CD4-positive, alpha-beta T cell (primary cell): ENCODE measurements at regions not wholly inside any gene's neighbourhood (a gene's known extent, or its start where the extent isn't known, plus 50 kb on each side); places are given as distances from the start of the nearest gene placed in this dataset.

Experiments
- ATAC-seq: fragments of 200-7000 bp; cut with Tn5 transposase; one replicate; pipeline ENCODE4 v1.10.0; 2022; ENCODE audit warnings: mild to moderate bottlenecking; ENCODE audit not compliant: poor library complexity
- CTCF ChIA-PET: fragments of 350-600 bp; sonication (Branson Sonifier 250); formaldehyde crosslinking; loops from one replicate; lab custom pipeline; 2021; ENCODE audit warnings: antibody characterized with exemption, inconsistent platforms; lab: Charles Lee
- POLR2A ChIA-PET: fragments of 350-600 bp; sonication (Branson Sonifier 250); formaldehyde crosslinking; loops from one replicate; lab custom pipeline; 2021; ENCODE audit warnings: antibody characterized with exemption, inconsistent platforms; lab: Charles Lee
- DNase-seq, 14 experiments: peaks; one replicate each; pipeline ENCODE4 v3.0.0-alpha.2; 2013 to 2020; ENCODE audit warnings: mixed read lengths in 2 of 14
- H3K27ac ChIP-seq, 2 donors: one replicate each; pipeline versions ENCODE4 v1.5.1 to v1.7.0; 2013; ENCODE audit warnings: low read length in 2 of 2, low read depth in 1 of 2, mild to moderate bottlenecking in 1 of 2
- H3K27me3 ChIP-seq, 2 experiments: 1 replicate in 1 of 2; 2 replicates in 1 of 2; pipeline versions ENCODE4 v1.6.1 to v1.7.0; 2013; ENCODE audit warnings: low read length in 2 of 2, control low read depth in 1 of 2, mild to moderate bottlenecking in 1 of 2, moderate library complexity in 1 of 2; ENCODE audit not compliant: insufficient read depth in 2 of 2, control insufficient read depth in 1 of 2
- H3K36me3 ChIP-seq: one replicate; pipeline ENCODE4 v1.6.1; 2013; ENCODE audit warnings: low read length, control low read depth; ENCODE audit not compliant: insufficient read depth
- H3K4me1 ChIP-seq: one replicate; pipeline ENCODE4 v1.6.1; 2013; ENCODE audit warnings: low read length, control low read depth; ENCODE audit not compliant: insufficient read depth
- H3K4me3 ChIP-seq: one replicate; pipeline ENCODE4 v1.5.1; 2013; ENCODE audit warnings: mild to moderate bottlenecking, low read length, moderate library complexity
- H3K9me3 ChIP-seq, 2 experiments: 1 replicate in 1 of 2; 2 replicates in 1 of 2; pipeline versions ENCODE4 v1.6.1 to v1.7.0; 2013; ENCODE audit warnings: low read length in 2 of 2, mild to moderate bottlenecking in 2 of 2, control low read depth in 1 of 2, moderate library complexity in 1 of 2; ENCODE audit not compliant: control insufficient read depth in 1 of 2, insufficient read depth in 1 of 2
- H3K27ac Mint-ChIP-seq: one replicate; pipeline ENCODE4 v1.8.0; 2020; ENCODE audit warnings: mixed read lengths
- H3K27me3 Mint-ChIP-seq: one replicate; pipeline ENCODE4 v1.8.0; 2021; ENCODE audit warnings: mixed read lengths
- H3K36me3 Mint-ChIP-seq: one replicate; pipeline ENCODE4 v1.8.0; 2021; ENCODE audit warnings: low read depth, mixed read lengths
- H3K4me1 Mint-ChIP-seq: one replicate; pipeline ENCODE4 v1.8.0; 2021; ENCODE audit warnings: low read depth, mixed read lengths
- H3K4me3 Mint-ChIP-seq: one replicate; pipeline ENCODE4 v1.8.0; 2020; ENCODE audit warnings: mild to moderate bottlenecking, mixed read lengths
- H3K9me3 Mint-ChIP-seq: one replicate; pipeline ENCODE4 v1.8.0; 2020; ENCODE audit warnings: mixed read lengths
- intact Hi-C, 2 experiments: fragments of 100-400 bp; cut with DNase I in 1 of 2; cut with micrococcal nuclease in 1 of 2; formaldehyde crosslinking; loops; one replicate each; pipeline versions ENCODE4 v1.15.1 to v1.9.0; 2023 to 2025; cut with DNase I, micrococcal nuclease
- TF ChIP-seq, protein P1 (sequence below): fragments of 200-600 bp; IDR thresholded peaks from one replicate; pipeline ENCODE4 v1.8.0; 2022; ENCODE audit warnings: antibody characterized with exemption, mild to moderate bottlenecking

- Histone ChIP-seq H3K27me3 (peaks cover 4 to 13% of the 10 kb centered on the region in 2 experiments), H3K4me1 (no peaks in the 10 kb centered on the region), H3K9me3 (no peaks in the 10 kb centered on the region), H3K4me3 (no peak overlapping the region), H3K36me3 (no peaks in the 10 kb centered on the region), H3K27ac (no peak overlapping the region)
- no peak for ATAC-seq
- H3K36me3 Mint-ChIP-seq: no peaks in the 10 kb centered on the region
- no peak overlapping the region for H3K4me3 Mint-ChIP-seq
- H3K27ac Mint-ChIP-seq: no peak overlapping the region
- H3K9me3 Mint-ChIP-seq: no peaks in the 10 kb centered on the region
- ChIA-PET CTCF (no interaction called here), POLR2A (no interaction called here)
- H3K4me1 Mint-ChIP-seq: no peaks in the 10 kb centered on the region
- intact Hi-C loops: no loop called here
- peaks cover 45% of the 10 kb centered on the region for H3K27me3 Mint-ChIP-seq
- no peak for DNase-seq
- TF ChIP-seq, protein P1, sequence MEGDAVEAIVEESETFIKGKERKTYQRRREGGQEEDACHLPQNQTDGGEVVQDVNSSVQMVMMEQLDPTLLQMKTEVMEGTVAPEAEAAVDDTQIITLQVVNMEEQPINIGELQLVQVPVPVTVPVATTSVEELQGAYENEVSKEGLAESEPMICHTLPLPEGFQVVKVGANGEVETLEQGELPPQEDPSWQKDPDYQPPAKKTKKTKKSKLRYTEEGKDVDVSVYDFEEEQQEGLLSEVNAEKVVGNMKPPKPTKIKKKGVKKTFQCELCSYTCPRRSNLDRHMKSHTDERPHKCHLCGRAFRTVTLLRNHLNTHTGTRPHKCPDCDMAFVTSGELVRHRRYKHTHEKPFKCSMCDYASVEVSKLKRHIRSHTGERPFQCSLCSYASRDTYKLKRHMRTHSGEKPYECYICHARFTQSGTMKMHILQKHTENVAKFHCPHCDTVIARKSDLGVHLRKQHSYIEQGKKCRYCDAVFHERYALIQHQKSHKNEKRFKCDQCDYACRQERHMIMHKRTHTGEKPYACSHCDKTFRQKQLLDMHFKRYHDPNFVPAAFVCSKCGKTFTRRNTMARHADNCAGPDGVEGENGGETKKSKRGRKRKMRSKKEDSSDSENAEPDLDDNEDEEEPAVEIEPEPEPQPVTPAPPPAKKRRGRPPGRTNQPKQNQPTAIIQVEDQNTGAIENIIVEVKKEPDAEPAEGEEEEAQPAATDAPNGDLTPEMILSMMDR: no peak
Measured at GRCh38 chr10:117884592-117884991, 162.1 kb downstream of the RAB11FIP2 start.

GRCh38 chr10:117885206-117885829 is 161.4 kb downstream of the RAB11FIP2 start:
- POLR2A ChIA-PET: no interaction called here
- no peaks in the 10 kb centered on the region for H3K9me3 ChIP-seq
- H3K27me3 ChIP-seq: peaks cover 4 to 7% of the 10 kb centered on the region in 2 experiments
- no peaks in the 10 kb centered on the region for H3K4me1 ChIP-seq
- CTCF ChIA-PET: no interaction called here
- DNase-seq (no peak), ATAC-seq (no peak)
- no peak overlapping the region for H3K4me3 ChIP-seq
- Mint-ChIP-seq H3K9me3 (no peaks in the 10 kb centered on the region), H3K4me3 (no peak overlapping the region), H3K36me3 (no peaks in the 10 kb centered on the region), H3K4me1 (no peaks in the 10 kb centered on the region), H3K27ac (no peak overlapping the region), H3K27me3 (peaks cover 49% of the 10 kb centered on the region)
- intact Hi-C loops: no loop called here
- H3K27ac ChIP-seq: no peak overlapping the region
- no peaks in the 10 kb centered on the region for H3K36me3 ChIP-seq
- TF ChIP-seq, protein P1: no peak

GRCh38 chr10:117886766-117887165 is 160.0 kb downstream of the RAB11FIP2 start:
- ChIA-PET CTCF (no interaction called here), POLR2A (no interaction called here)
- TF ChIP-seq, protein P1: no peak
- DNase-seq: no peak
- intact Hi-C loops: no loop called here
- Histone ChIP-seq H3K36me3 (no peaks in the 10 kb centered on the region), H3K27ac (no peak overlapping the region), H3K27me3 (peaks cover 4 to 7% of the 10 kb centered on the region in 2 experiments), H3K4me1 (no peaks in the 10 kb centered on the region), H3K9me3 (no peaks in the 10 kb centered on the region), H3K4me3 (no peak overlapping the region)
- ATAC-seq: no peak
- peaks cover 37% of the 10 kb centered on the region for H3K27me3 Mint-ChIP-seq
- H3K27ac Mint-ChIP-seq: no peak overlapping the region
- no peaks in the 10 kb centered on the region for H3K9me3 Mint-ChIP-seq
- no peaks in the 10 kb centered on the region for H3K4me1 Mint-ChIP-seq
- no peak overlapping the region for H3K4me3 Mint-ChIP-seq
- no peaks in the 10 kb centered on the region for H3K36me3 Mint-ChIP-seq
